Endothelial cell of umbilical vein (primary cell): ENCODE measurements at regions not wholly inside any gene's neighbourhood (a gene's known extent, or its start where the extent isn't known, plus 50 kb on each side); places are given as distances from the start of the nearest gene placed in this dataset.

Experiments
- BruUV-seq: library from RNA; stranded (reverse); fragments of 400-500 nt; replicated peaks from 2 replicates; lab custom pipeline; 2021; lab: Mats Ljungman, UMichigan
- CTCF ChIA-PET: fragments of 300-600, 350-600 bp; sonication (Branson Sonifier 250); formaldehyde crosslinking; loops from one replicate; lab custom pipeline; 2021; ENCODE audit warnings: antibody characterized with exemption, inconsistent platforms; lab: Charles Lee
- POLR2A ChIA-PET: fragments of 300-600, 350-600 bp; sonication (Branson Sonifier 250); formaldehyde crosslinking; loops from one replicate; lab custom pipeline; 2021; ENCODE audit warnings: antibody characterized with exemption, inconsistent platforms; lab: Charles Lee
- DNase-seq: peaks from one replicate; pipeline ENCODE4 v3.0.0-alpha.2; 2011; ENCODE audit warnings: low read depth, low spot score
- FAIRE-seq: peaks from 2 replicates; lab custom pipeline; 2011; peaks lifted over from hg19 to GRCh38; lab: Jason Lieb, UNC
- H2AFZ ChIP-seq: 2 replicates; pipeline ENCODE4 v1.6.0; 2012; ENCODE audit warnings: low read depth, low read length, control low read depth, inconsistent platforms
- H3K27ac ChIP-seq: 2 replicates; pipeline ENCODE4 v1.5.1; 2011; ENCODE audit warnings: low read depth, mild to moderate bottlenecking, control low read depth, low read length, moderate library complexity; ENCODE audit not compliant: insufficient read depth
- H3K27me3 ChIP-seq, 2 experiments: 2 replicates each; pipeline versions ENCODE4 v1.6.0 to v1.6.1; 2011; ENCODE audit warnings: low read length in 2 of 2, mixed read lengths in 1 of 2; ENCODE audit not compliant: control insufficient read depth in 2 of 2, insufficient read depth in 2 of 2
- H3K36me3 ChIP-seq, 2 experiments: 2 replicates in 1 of 2; 3 replicates in 1 of 2; pipeline ENCODE4 v1.5.1; 2011; ENCODE audit warnings: low read length in 2 of 2, mild to moderate bottlenecking in 1 of 2, moderate library complexity in 1 of 2; ENCODE audit not compliant: control insufficient read depth in 2 of 2, insufficient read depth in 2 of 2; ENCODE audit errors: extremely low read depth in 1 of 2
- H3K4me1 ChIP-seq: 3 replicates; pipeline ENCODE4 v1.5.1; 2011; ENCODE audit warnings: mild to moderate bottlenecking, low read length; ENCODE audit not compliant: control insufficient read depth, insufficient read depth; ENCODE audit errors: extremely low read depth
- H3K4me2 ChIP-seq: 2 replicates; pipeline ENCODE4 v1.6.1; 2011; ENCODE audit warnings: low read length, control low read depth, mixed read lengths; ENCODE audit not compliant: insufficient read depth
- H3K4me3 ChIP-seq, 3 experiments: fragments of 200-600 bp in 1 of 3; sonication (generic), shearing (Covaris generic) in 1 of 3; replicated peaks in 1 of 3; 2 replicates each; pipeline ENCODE4 v1.5.1; 2011 to 2016; ENCODE audit warnings: control low read depth in 3 of 3, low read length in 3 of 3, mild to moderate bottlenecking in 2 of 3, inconsistent platforms in 1 of 3, low read depth in 1 of 3, moderate library complexity in 1 of 3; ENCODE audit not compliant: insufficient read depth in 1 of 3
- H3K79me2 ChIP-seq: 2 replicates; pipeline ENCODE4 v1.6.0; 2012; ENCODE audit warnings: low read length, inconsistent platforms; ENCODE audit not compliant: control insufficient read depth, insufficient read depth
- H3K9ac ChIP-seq: replicated peaks from 2 replicates; pipeline ENCODE3; 2011; ENCODE audit warnings: low read length, control low read depth; ENCODE audit not compliant: insufficient read depth; ENCODE audit errors: extremely low read depth
- H3K9me1 ChIP-seq: replicated peaks from 3 replicates; pipeline ENCODE4 v1.6.0; 2011; ENCODE audit warnings: mild to moderate bottlenecking, low read length; ENCODE audit not compliant: control insufficient read depth, insufficient read depth; ENCODE audit errors: extremely low read depth
- H3K9me3 ChIP-seq: replicated peaks from 2 replicates; pipeline ENCODE4 v1.5.1; 2012; ENCODE audit warnings: low read length, inconsistent platforms; ENCODE audit not compliant: control insufficient read depth, insufficient read depth
- H4K20me1 ChIP-seq: replicated peaks from 2 replicates; pipeline ENCODE3; 2011; ENCODE audit warnings: mild to moderate bottlenecking, low read length; ENCODE audit not compliant: control insufficient read depth, insufficient read depth; ENCODE audit errors: extremely low read depth
- EZH2 ChIP-seq: IDR thresholded peaks from 2 replicates; pipeline ENCODE4 v1.6.1; 2012; ENCODE audit warnings: borderline replicate concordance, low read depth, mild to moderate bottlenecking, moderate library complexity, low read length, inconsistent platforms; ENCODE audit not compliant: severe bottlenecking
- FOS ChIP-seq: IDR thresholded peaks from 2 replicates; pipeline ENCODE4 v1.6.1; 2011; ENCODE audit warnings: mild to moderate bottlenecking, low read length, moderate library complexity, borderline replicate concordance; ENCODE audit not compliant: insufficient read depth
- GATA2 ChIP-seq: IDR thresholded peaks from 2 replicates; pipeline ENCODE4 v1.7.0; 2011; ENCODE audit warnings: low read depth, mild to moderate bottlenecking, moderate library complexity, mixed read lengths, low read length; ENCODE audit not compliant: insufficient read length, insufficient read depth
- JUN ChIP-seq: IDR thresholded peaks from 2 replicates; pipeline ENCODE4 v1.6.1; 2011; ENCODE audit warnings: borderline replicate concordance, low read depth; ENCODE audit not compliant: insufficient read length, insufficient read depth
- MYC ChIP-seq: IDR thresholded peaks from one replicate; pipeline ENCODE4 v1.6.1; 2011; ENCODE audit warnings: mild to moderate bottlenecking, low read depth, low read length
- POLR2A ChIP-seq: IDR thresholded peaks from 2 replicates; pipeline ENCODE4 v1.6.1; 2012; ENCODE audit warnings: low read depth, mild to moderate bottlenecking, control low read depth, low read length
- POLR2AphosphoS5 ChIP-seq: IDR thresholded peaks from 2 replicates; pipeline ENCODE4 v1.6.1; 2012; ENCODE audit warnings: low read depth, mild to moderate bottlenecking, control low read depth, low read length, moderate library complexity; ENCODE audit not compliant: insufficient read depth
- dilution Hi-C: fragments of 300-500 bp; cut with MboI; formaldehyde crosslinking; loops from one replicate; pipeline ENCODE4 v1.15.0; 2019; ENCODE audit warnings: low sequenced_read_pairs; ENCODE audit not compliant: extremely low pct_ligation_motif_present
- intact Hi-C: fragments of 100-400 bp; cut with micrococcal nuclease; formaldehyde crosslinking; loops from one replicate; pipeline ENCODE4 v1.10.0; 2022
- TF ChIP-seq, protein P1 (sequence below): IDR thresholded peaks from 2 replicates; pipeline ENCODE4 v1.6.1; 2011; ENCODE audit not compliant: insufficient read depth, insufficient read length
- TF ChIP-seq, protein P2 (sequence below), 2 donors: IDR thresholded peaks; 1 replicate in 1 of 2; 2 replicates in 1 of 2; pipeline ENCODE4 v1.5.1; 2011; ENCODE audit warnings: low read length in 2 of 2, mild to moderate bottlenecking in 2 of 2, moderate library complexity in 2 of 2, control low read depth in 1 of 2, inconsistent platforms in 1 of 2, low read depth in 1 of 2; ENCODE audit not compliant: insufficient read depth in 1 of 2; ENCODE audit errors: extremely low read depth in 1 of 2

DNA sequence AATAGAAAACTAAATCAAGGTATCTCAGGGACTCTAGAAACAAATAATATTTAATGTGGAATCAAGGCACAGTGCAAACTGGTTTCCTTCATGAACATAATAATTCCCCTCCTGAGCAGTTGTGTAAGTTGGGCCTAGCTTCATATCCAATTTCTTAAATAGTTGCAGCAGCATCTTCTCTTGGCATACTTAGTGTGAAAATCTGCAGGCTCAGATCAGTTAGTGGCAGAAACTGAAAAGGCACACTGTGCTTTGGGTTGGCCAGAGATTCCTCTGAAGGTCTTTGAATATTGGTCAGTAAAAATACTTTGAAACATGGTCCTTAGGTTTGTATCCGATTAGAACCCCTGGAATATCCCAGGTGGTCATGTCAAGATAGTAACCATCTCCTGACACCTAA is 52.5 kb downstream of the CHRM3 start:
- H3K36me3 ChIP-seq, result no peaks in the 10 kb centered on the region
- H3K9me3 ChIP-seq, result peaks cover 4% of the 10 kb centered on the region
- intact Hi-C loops (no loop called here), dilution Hi-C loops (no loop called here)
- H2AFZ ChIP-seq, result no peak overlapping the region
- H3K4me1 ChIP-seq, result no peaks in the 10 kb centered on the region
- ChIA-PET CTCF (no interaction called here), POLR2A (no interaction called here)
- no peaks in the 10 kb centered on the region for H4K20me1 ChIP-seq
- no peak for TF ChIP-seq GATA2
- TF ChIP-seq POLR2A, result no peak
- TF ChIP-seq MYC, result no peak
- TF ChIP-seq, protein P1, sequence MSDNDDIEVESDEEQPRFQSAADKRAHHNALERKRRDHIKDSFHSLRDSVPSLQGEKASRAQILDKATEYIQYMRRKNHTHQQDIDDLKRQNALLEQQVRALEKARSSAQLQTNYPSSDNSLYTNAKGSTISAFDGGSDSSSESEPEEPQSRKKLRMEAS, result no peak
- TF ChIP-seq, protein P2, sequence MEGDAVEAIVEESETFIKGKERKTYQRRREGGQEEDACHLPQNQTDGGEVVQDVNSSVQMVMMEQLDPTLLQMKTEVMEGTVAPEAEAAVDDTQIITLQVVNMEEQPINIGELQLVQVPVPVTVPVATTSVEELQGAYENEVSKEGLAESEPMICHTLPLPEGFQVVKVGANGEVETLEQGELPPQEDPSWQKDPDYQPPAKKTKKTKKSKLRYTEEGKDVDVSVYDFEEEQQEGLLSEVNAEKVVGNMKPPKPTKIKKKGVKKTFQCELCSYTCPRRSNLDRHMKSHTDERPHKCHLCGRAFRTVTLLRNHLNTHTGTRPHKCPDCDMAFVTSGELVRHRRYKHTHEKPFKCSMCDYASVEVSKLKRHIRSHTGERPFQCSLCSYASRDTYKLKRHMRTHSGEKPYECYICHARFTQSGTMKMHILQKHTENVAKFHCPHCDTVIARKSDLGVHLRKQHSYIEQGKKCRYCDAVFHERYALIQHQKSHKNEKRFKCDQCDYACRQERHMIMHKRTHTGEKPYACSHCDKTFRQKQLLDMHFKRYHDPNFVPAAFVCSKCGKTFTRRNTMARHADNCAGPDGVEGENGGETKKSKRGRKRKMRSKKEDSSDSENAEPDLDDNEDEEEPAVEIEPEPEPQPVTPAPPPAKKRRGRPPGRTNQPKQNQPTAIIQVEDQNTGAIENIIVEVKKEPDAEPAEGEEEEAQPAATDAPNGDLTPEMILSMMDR (IDR thresholded peaks at IDR 0.05; ENCODE audit: extremely low read depth in 1 of 2, insufficient read depth in 1 of 2, low read depth in 1 of 2, low read length in 2 of 2), result no peak
- TF ChIP-seq JUN, result no peak
- TF ChIP-seq EZH2, result no peak
- TF ChIP-seq POLR2AphosphoS5, result no peak
- no peak for TF ChIP-seq FOS
- no peaks in the 10 kb centered on the region for H3K79me2 ChIP-seq
- no peaks in the 10 kb centered on the region for H3K9me1 ChIP-seq
- H3K27me3 ChIP-seq, result no peaks in the 10 kb centered on the region
- no peak overlapping the region for H3K27ac ChIP-seq
- H3K4me3 ChIP-seq, result no peak overlapping the region
- no TSS peak for BruUV-seq
- no peak overlapping the region for H3K9ac ChIP-seq
- no peak overlapping the region for H3K4me2 ChIP-seq
- DNase-seq (no peak), FAIRE-seq (no peak)
